Hepatocyte (in vitro differentiated cells): ENCODE measurements at regions not wholly inside any gene's neighbourhood (a gene's known extent, or its start where the extent isn't known, plus 50 kb on each side); places are given as distances from the start of the nearest gene placed in this dataset.

Source experiments
- DNase-seq: peaks from one replicate; pipeline ENCODE4 v3.0.0-alpha.2; 2016; ENCODE audit warnings: low spot score
- H2AFZ ChIP-seq: fragments of 200-600 bp; sonication (generic); 2 replicates; pipeline ENCODE4 v1.6.0; 2016; ENCODE audit warnings: antibody characterized with exemption, mild to moderate bottlenecking
- H3K27ac ChIP-seq: fragments of 200-600 bp; sonication (generic); 2 replicates; pipeline ENCODE4 v1.5.1; 2016; ENCODE audit warnings: mild to moderate bottlenecking
- H3K27me3 ChIP-seq: fragments of 200-600 bp; sonication (generic); 2 replicates; pipeline ENCODE4 v1.6.1; 2016
- H3K36me3 ChIP-seq: fragments of 200-600 bp; sonication (generic); replicated peaks from 2 replicates; pipeline ENCODE4 v1.5.1; 2016; ENCODE audit warnings: low read depth; ENCODE audit not compliant: insufficient read depth
- H3K4me1 ChIP-seq: fragments of 200-600 bp; sonication (generic); 2 replicates; pipeline ENCODE4 v1.5.1; 2016; ENCODE audit warnings: mild to moderate bottlenecking, moderate library complexity; ENCODE audit not compliant: insufficient read depth
- H3K4me2 ChIP-seq: fragments of 200-600 bp; sonication (generic); 2 replicates; pipeline ENCODE4 v1.6.0; 2016
- H3K4me3 ChIP-seq: fragments of 200-600 bp; sonication (generic); 2 replicates; pipeline ENCODE4 v1.5.1; 2016; ENCODE audit warnings: mild to moderate bottlenecking
- H3K79me2 ChIP-seq: fragments of 200-600 bp; sonication (generic); 2 replicates; pipeline ENCODE4 v1.6.0; 2017; ENCODE audit warnings: mild to moderate bottlenecking
- H3K9me2 ChIP-seq: fragments of 200-600 bp; sonication (generic); replicated peaks from 2 replicates; pipeline ENCODE4 v1.6.0; 2017; ENCODE audit warnings: mild to moderate bottlenecking; ENCODE audit not compliant: insufficient read depth
- H3K9me3 ChIP-seq: fragments of 200-600 bp; sonication (generic); 2 replicates; pipeline ENCODE4 v1.5.1; 2016; ENCODE audit warnings: low read depth, mild to moderate bottlenecking
- H4K20me1 ChIP-seq: fragments of 200-600 bp; sonication (generic); 2 replicates; pipeline ENCODE4 v1.6.0; 2016; ENCODE audit warnings: mild to moderate bottlenecking; ENCODE audit not compliant: insufficient read depth, poor library complexity, severe bottlenecking
- EZH2 ChIP-seq: fragments of 200-600 bp; sonication (generic); IDR thresholded peaks from 2 replicates; pipeline ENCODE4 v1.6.1; 2016; ENCODE audit warnings: antibody characterized with exemption, mild to moderate bottlenecking, borderline replicate concordance
- EZH2phosphoT487 ChIP-seq: fragments of 200-600 bp; sonication (generic); IDR thresholded peaks from one replicate; pipeline ENCODE4 v1.6.1; 2018; ENCODE audit warnings: antibody characterized with exemption, mild to moderate bottlenecking, low read depth, moderate library complexity; ENCODE audit not compliant: unreplicated experiment, severe bottlenecking
- WGBS: methylation state at CpG from one replicate; pipeline ENCODE4 v1.1.6; 2016; ENCODE audit warnings: low lambda C conversion rate; ENCODE audit errors: missing lambda C conversion rate; 5-methylcytosine and 5-hydroxymethylcytosine counted together
- TF ChIP-seq, protein P1 (sequence below): fragments of 200-600 bp; sonication (generic); IDR thresholded peaks from 2 replicates; pipeline ENCODE4 v1.5.1; 2016; ENCODE audit warnings: antibody characterized with exemption, mild to moderate bottlenecking; ENCODE audit not compliant: poor library complexity

DNA sequence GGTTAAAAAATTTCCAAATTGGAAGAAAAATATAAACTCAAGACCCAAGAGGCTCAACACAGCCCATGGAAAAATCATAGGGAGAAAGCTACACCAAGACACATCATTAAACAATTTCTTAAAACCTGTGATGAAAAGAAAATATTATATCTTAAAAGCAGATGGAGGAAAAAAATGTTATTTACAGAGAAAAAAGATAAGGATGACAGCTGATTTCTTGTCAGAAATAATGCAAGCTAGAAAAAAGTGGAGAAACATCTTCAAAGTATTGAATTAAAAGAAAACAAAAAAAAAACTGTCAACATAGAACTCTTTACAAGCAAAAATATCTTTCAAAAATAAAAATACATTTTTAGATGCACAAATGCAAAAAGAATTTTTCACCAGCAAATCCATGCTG, 930.5 kb downstream of the ADGRL2 start:
- DNase-seq = no peak
- no peak overlapping the region for H2AFZ ChIP-seq
- no peak overlapping the region for H3K4me2 ChIP-seq
- TF ChIP-seq EZH2phosphoT487 = no peak
- TF ChIP-seq, protein P1, sequence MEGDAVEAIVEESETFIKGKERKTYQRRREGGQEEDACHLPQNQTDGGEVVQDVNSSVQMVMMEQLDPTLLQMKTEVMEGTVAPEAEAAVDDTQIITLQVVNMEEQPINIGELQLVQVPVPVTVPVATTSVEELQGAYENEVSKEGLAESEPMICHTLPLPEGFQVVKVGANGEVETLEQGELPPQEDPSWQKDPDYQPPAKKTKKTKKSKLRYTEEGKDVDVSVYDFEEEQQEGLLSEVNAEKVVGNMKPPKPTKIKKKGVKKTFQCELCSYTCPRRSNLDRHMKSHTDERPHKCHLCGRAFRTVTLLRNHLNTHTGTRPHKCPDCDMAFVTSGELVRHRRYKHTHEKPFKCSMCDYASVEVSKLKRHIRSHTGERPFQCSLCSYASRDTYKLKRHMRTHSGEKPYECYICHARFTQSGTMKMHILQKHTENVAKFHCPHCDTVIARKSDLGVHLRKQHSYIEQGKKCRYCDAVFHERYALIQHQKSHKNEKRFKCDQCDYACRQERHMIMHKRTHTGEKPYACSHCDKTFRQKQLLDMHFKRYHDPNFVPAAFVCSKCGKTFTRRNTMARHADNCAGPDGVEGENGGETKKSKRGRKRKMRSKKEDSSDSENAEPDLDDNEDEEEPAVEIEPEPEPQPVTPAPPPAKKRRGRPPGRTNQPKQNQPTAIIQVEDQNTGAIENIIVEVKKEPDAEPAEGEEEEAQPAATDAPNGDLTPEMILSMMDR = no peak
- no peak for TF ChIP-seq EZH2
- H3K9me2 ChIP-seq = no peaks in the 10 kb centered on the region
- H3K79me2 ChIP-seq = no peaks in the 10 kb centered on the region
- H3K4me3 ChIP-seq = no peak overlapping the region
- no peaks in the 10 kb centered on the region for H3K27me3 ChIP-seq
- no peak overlapping the region for H3K27ac ChIP-seq
- H4K20me1 ChIP-seq = no peaks in the 10 kb centered on the region
- H3K4me1 ChIP-seq = no peaks in the 10 kb centered on the region
- peaks cover 3% of the 10 kb centered on the region for H3K9me3 ChIP-seq
- H3K36me3 ChIP-seq = no peaks in the 10 kb centered on the region

DNA sequence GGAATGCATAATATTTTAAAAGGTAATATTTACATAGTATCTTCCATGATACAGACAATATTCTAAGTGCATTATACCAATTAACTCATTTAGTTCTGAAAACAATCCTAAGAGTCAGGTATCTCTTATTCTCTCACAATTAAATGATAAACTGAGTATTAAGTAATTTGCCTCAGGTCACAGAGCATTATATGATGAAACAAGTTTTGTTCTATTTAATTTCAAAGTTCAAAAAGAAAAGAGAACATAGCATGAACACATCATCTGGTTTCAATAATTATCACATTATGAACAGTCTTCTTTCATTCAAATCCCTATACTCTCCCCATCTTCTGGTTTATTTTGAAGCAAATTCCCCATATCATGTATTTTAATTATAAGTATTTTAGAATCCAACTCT, 927.5 kb downstream of the ADGRL2 start:
- no peaks in the 10 kb centered on the region for H4K20me1 ChIP-seq
- DNase-seq = no peak
- TF ChIP-seq, protein P1 = no peak
- no peak for TF ChIP-seq EZH2phosphoT487
- no peak for TF ChIP-seq EZH2
- no peak overlapping the region for H2AFZ ChIP-seq
- H3K79me2 ChIP-seq = no peaks in the 10 kb centered on the region
- no peak overlapping the region for H3K27ac ChIP-seq
- no peaks in the 10 kb centered on the region for H3K27me3 ChIP-seq
- no peaks in the 10 kb centered on the region for H3K36me3 ChIP-seq
- peaks cover 3% of the 10 kb centered on the region for H3K9me3 ChIP-seq
- H3K9me2 ChIP-seq = no peaks in the 10 kb centered on the region
- no peak overlapping the region for H3K4me3 ChIP-seq
- no peak overlapping the region for H3K4me2 ChIP-seq
- no peaks in the 10 kb centered on the region for H3K4me1 ChIP-seq

DNA sequence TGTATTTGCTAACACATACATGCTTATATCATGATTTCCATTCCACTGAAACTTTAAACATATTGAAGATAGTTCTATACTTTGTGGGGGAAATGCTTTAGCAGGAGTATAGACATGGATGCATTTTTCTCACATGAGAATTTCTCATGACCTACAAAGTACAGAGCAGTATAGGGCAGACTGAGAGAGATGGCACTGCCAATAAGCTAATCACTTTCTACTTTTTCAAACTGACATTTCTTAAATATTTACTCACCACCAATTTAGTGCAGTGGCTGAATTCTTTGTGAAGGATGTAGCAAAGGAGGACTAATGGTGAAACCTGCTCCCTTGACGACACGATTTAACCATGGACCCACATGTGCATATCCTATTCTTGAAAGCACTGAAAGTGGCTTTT, 923.5 kb downstream of the ADGRL2 start:
- Histone ChIP-seq H4K20me1 (no peaks in the 10 kb centered on the region), H3K4me1 (no peaks in the 10 kb centered on the region), H3K79me2 (no peaks in the 10 kb centered on the region), H3K27me3 (no peaks in the 10 kb centered on the region), H3K9me2 (no peaks in the 10 kb centered on the region), H3K4me2 (no peak overlapping the region), H2AFZ (no peak overlapping the region), H3K9me3 (no peaks in the 10 kb centered on the region), H3K27ac (no peak overlapping the region), H3K36me3 (no peaks in the 10 kb centered on the region), H3K4me3 (no peak overlapping the region)
- DNase-seq = no peak
- TF ChIP-seq EZH2 = no peak
- TF ChIP-seq, protein P1 = no peak
- no peak for TF ChIP-seq EZH2phosphoT487
- 98% methylated on average over 2 of the region's 2 CpGs for WGBS

DNA sequence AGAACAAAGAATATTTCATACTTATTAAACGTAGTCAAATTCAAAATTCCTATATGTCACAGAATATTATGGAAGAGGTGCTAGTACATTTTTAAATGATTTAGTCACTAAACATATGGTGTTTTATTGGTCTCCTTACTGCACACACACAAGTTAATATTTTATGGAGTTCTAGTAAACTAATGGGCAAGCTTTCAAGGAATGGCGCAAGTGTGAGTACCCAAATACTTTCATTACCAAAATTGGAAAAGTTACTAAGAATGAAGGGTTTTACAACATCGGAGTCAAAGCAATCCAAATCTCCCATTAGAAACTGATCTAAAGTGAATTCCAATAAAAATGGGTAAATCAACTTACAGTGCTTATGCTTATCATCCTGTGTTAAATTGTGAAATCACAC, 921.9 kb downstream of the ADGRL2 start:
- Histone ChIP-seq H3K4me1 (no peaks in the 10 kb centered on the region), H3K4me3 (no peak overlapping the region), H3K4me2 (no peak overlapping the region), H2AFZ (no peak overlapping the region), H3K9me2 (no peaks in the 10 kb centered on the region), H3K27me3 (no peaks in the 10 kb centered on the region), H4K20me1 (no peaks in the 10 kb centered on the region), H3K27ac (no peak overlapping the region), H3K9me3 (no peaks in the 10 kb centered on the region), H3K79me2 (no peaks in the 10 kb centered on the region), H3K36me3 (no peaks in the 10 kb centered on the region)
- no peak for DNase-seq
- WGBS = 94% methylated on average over 3 of the region's 3 CpGs
- TF ChIP-seq EZH2phosphoT487 (no peak), EZH2 (no peak)
- TF ChIP-seq, protein P1 = no peak
